HepG2 (cell line): ENCODE measurements at regions not wholly inside any gene's neighbourhood (a gene's known extent, or its start where the extent isn't known, plus 50 kb on each side); places are given as distances from the start of the nearest gene placed in this dataset.

Source experiments
- ARID2 ChIP-seq: sonication (generic); formaldehyde crosslinking; IDR thresholded peaks from 2 replicates; pipeline ENCODE4 v1.8.1; 2022; ENCODE audit warnings: mild to moderate bottlenecking, missing genetic modification reagents, borderline replicate concordance
- CTCF ChIP-seq: sonication (generic); formaldehyde crosslinking; IDR thresholded peaks from 2 replicates; pipeline ENCODE4 v1.5.0; 2020; ENCODE audit warnings: mild to moderate bottlenecking, missing genetic modification reagents, moderate library complexity
- HMGXB4 ChIP-seq, 2 experiments: sonication (generic) in 1 of 2; formaldehyde crosslinking in 1 of 2; IDR thresholded peaks; 2 replicates each; pipeline versions ENCODE4 v1.4.0 to v1.6.1; 2018 to 2020; ENCODE audit warnings: missing genetic modification reagents in 2 of 2, borderline replicate concordance in 1 of 2, low read depth in 1 of 2, mild to moderate bottlenecking in 1 of 2, missing biosample characterization in 1 of 2
- HOXA7 ChIP-seq: sonication (generic); formaldehyde crosslinking; IDR thresholded peaks from 2 replicates; pipeline ENCODE4 v1.8.1; 2022; ENCODE audit warnings: mild to moderate bottlenecking, missing genetic modification reagents, moderate library complexity
- JUNB ChIP-seq: sonication (generic); formaldehyde crosslinking; IDR thresholded peaks from 2 replicates; pipeline ENCODE4 v1.8.0; 2022; ENCODE audit warnings: missing genetic modification reagents, mild to moderate bottlenecking, borderline replicate concordance
- MEIS1 ChIP-seq: sonication (generic); formaldehyde crosslinking; IDR thresholded peaks from 2 replicates; pipeline ENCODE4 v1.9.0; 2021; ENCODE audit warnings: mild to moderate bottlenecking, missing genetic modification reagents, moderate library complexity, borderline replicate concordance
- MYC ChIP-seq: sonication (generic); formaldehyde crosslinking; IDR thresholded peaks from 2 replicates; pipeline ENCODE4 v1.9.0; 2021; ENCODE audit warnings: missing genetic modification reagents, borderline replicate concordance
- NFYB ChIP-seq: sonication (generic); formaldehyde crosslinking; IDR thresholded peaks from 2 replicates; pipeline ENCODE4 v1.4.0; 2020; ENCODE audit warnings: missing genetic modification reagents
- POLR2AphosphoS2 ChIP-seq: IDR thresholded peaks from 2 replicates; pipeline ENCODE4 v1.6.1; 2011; ENCODE audit warnings: low read depth, low read length, improper control_type of control experiment
- SKI ChIP-seq: fragments of 450-650 bp; IDR thresholded peaks from one replicate; pipeline ENCODE4 v1.6.1; 2018; ENCODE audit warnings: mild to moderate bottlenecking; ENCODE audit not compliant: partially characterized antibody
- SMAD1 ChIP-seq: sonication (generic); formaldehyde crosslinking; IDR thresholded peaks from 2 replicates; pipeline ENCODE4 v1.4.0; 2020; ENCODE audit warnings: missing genetic modification reagents, low read depth, mild to moderate bottlenecking, borderline replicate concordance
- ZNF251 ChIP-seq: sonication (generic); formaldehyde crosslinking; IDR thresholded peaks from 2 replicates; pipeline ENCODE4 v1.9.0; 2021; ENCODE audit warnings: mild to moderate bottlenecking, missing genetic modification reagents

- no peak for TF ChIP-seq MEIS1
- no peak for TF ChIP-seq HMGXB4 (CRISPR knock-in tag; IDR thresholded peaks at IDR 0.05; ENCODE audit: borderline replicate concordance in 1 of 2, low read depth in 1 of 2)
- TF ChIP-seq POLR2AphosphoS2: no peak
- no peak for TF ChIP-seq CTCF
- TF ChIP-seq SKI: no peak
- TF ChIP-seq NFYB (CRISPR knock-in tag): no peak
- no peak for TF ChIP-seq MYC (CRISPR knock-in tag)
- no peak for TF ChIP-seq HOXA7 (CRISPR knock-in tag)
- no peak for TF ChIP-seq JUNB
- no peak for TF ChIP-seq ARID2
- no peak for TF ChIP-seq ZNF251 (CRISPR knock-in tag)
- no peak for TF ChIP-seq SMAD1 (CRISPR knock-in tag)
Observed at GRCh38 chr6:67886036-67886707, 748.9 kb upstream of the ADGRB3 start.
